ENCODE measurements at regions not wholly inside any gene's neighbourhood (a gene's known extent, or its start where the extent isn't known, plus 50 kb on each side); places are given as distances from the start of the nearest gene placed in this dataset.

- Histone ChIP-seq H3K9me3 (ENCODE audit: insufficient read depth, low read length, severe bottlenecking) (peaks cover 49% of the 10 kb centered on the region), H3K27ac (ENCODE audit: low read length) (no peak overlapping the region), H3K9ac (ENCODE audit: low read depth, low read length) (no peak overlapping the region), H3K79me2 (ENCODE audit: insufficient read depth, low read length) (no peaks in the 10 kb centered on the region), H3K27me3 (ENCODE audit: insufficient read depth, low read length, poor library complexity) (no peaks in the 10 kb centered on the region), H3K4me3 (ENCODE audit: low read depth in 1 of 2, low read length in 2 of 2) (no peak overlapping the region), H3K4me1 (ENCODE audit: insufficient read depth, low read length) (no peaks in the 10 kb centered on the region), H2AFZ (ENCODE audit: low read depth, low read length) (no peak overlapping the region), H4K20me1 (ENCODE audit: insufficient read depth, low read length) (no peaks in the 10 kb centered on the region), H3K4me2 (ENCODE audit: insufficient read depth, low read length) (no peak overlapping the region), H3K36me3 (ENCODE audit: insufficient read depth, low read length) (no peaks in the 10 kb centered on the region)
- ATAC-seq (ENCODE audit: insufficient read depth, low read depth) (no peak), DNase-seq (no peak)
- TF ChIP-seq EZH2 (IDR thresholded peaks at IDR 0.05; ENCODE audit: borderline replicate concordance, low read depth, low read length, severe bottlenecking): no peak
- TF ChIP-seq CTCF (IDR thresholded peaks at IDR 0.05; ENCODE audit: borderline replicate concordance, extremely low read depth, low read length, poor library complexity, severe bottlenecking): no peak
These were observed 581.9 kb downstream of the ALG10 start for GRCh38 chr12:34604227-34604626.

GRCh38 chr12:34604631-34605509, 582.6 kb downstream of the ALG10 start:
- Histone ChIP-seq H3K9me3 (ENCODE audit: insufficient read depth, low read length, severe bottlenecking) (peaks cover 47% of the 10 kb centered on the region), H3K4me3 (ENCODE audit: low read depth in 1 of 2, low read length in 2 of 2) (no peak overlapping the region), H3K4me1 (ENCODE audit: insufficient read depth, low read length) (no peaks in the 10 kb centered on the region), H3K27ac (ENCODE audit: low read length) (no peak overlapping the region), H3K27me3 (ENCODE audit: insufficient read depth, low read length, poor library complexity) (no peaks in the 10 kb centered on the region), H3K9ac (ENCODE audit: low read depth, low read length) (no peak overlapping the region), H2AFZ (ENCODE audit: low read depth, low read length) (no peak overlapping the region), H3K36me3 (ENCODE audit: insufficient read depth, low read length) (no peaks in the 10 kb centered on the region), H3K4me2 (ENCODE audit: insufficient read depth, low read length) (no peak overlapping the region), H3K79me2 (ENCODE audit: insufficient read depth, low read length) (no peaks in the 10 kb centered on the region), H4K20me1 (ENCODE audit: insufficient read depth, low read length) (no peaks in the 10 kb centered on the region)
- TF ChIP-seq CTCF (IDR thresholded peaks at IDR 0.05; ENCODE audit: borderline replicate concordance, extremely low read depth, low read length, poor library complexity, severe bottlenecking): no peak
- TF ChIP-seq EZH2 (IDR thresholded peaks at IDR 0.05; ENCODE audit: borderline replicate concordance, low read depth, low read length, severe bottlenecking): no peak
- ATAC-seq (ENCODE audit: insufficient read depth, low read depth): no peak
- DNase-seq: no peak

- Histone ChIP-seq H2AFZ (ENCODE audit: low read depth, low read length) (no peak overlapping the region), H3K36me3 (ENCODE audit: insufficient read depth, low read length) (no peaks in the 10 kb centered on the region), H3K4me2 (ENCODE audit: insufficient read depth, low read length) (no peak overlapping the region), H3K4me3 (ENCODE audit: low read depth in 1 of 2, low read length in 2 of 2) (no peak overlapping the region), H3K27me3 (ENCODE audit: insufficient read depth, low read length, poor library complexity) (no peaks in the 10 kb centered on the region), H4K20me1 (ENCODE audit: insufficient read depth, low read length) (no peaks in the 10 kb centered on the region), H3K9ac (ENCODE audit: low read depth, low read length) (no peak overlapping the region), H3K9me3 (ENCODE audit: insufficient read depth, low read length, severe bottlenecking) (peaks cover 41% of the 10 kb centered on the region), H3K4me1 (ENCODE audit: insufficient read depth, low read length) (no peaks in the 10 kb centered on the region), H3K79me2 (ENCODE audit: insufficient read depth, low read length) (no peaks in the 10 kb centered on the region), H3K27ac (ENCODE audit: low read length) (no peak overlapping the region)
- no peak for DNase-seq
- TF ChIP-seq CTCF (IDR thresholded peaks at IDR 0.05; ENCODE audit: borderline replicate concordance, extremely low read depth, low read length, poor library complexity, severe bottlenecking): no peak
- TF ChIP-seq EZH2 (IDR thresholded peaks at IDR 0.05; ENCODE audit: borderline replicate concordance, low read depth, low read length, severe bottlenecking): no peak
- no peak for ATAC-seq (ENCODE audit: insufficient read depth, low read depth)
These were observed 583.2 kb downstream of the ALG10 start for GRCh38 chr12:34605510-34605887.

Measured in DND-41 (cell line).